HepG2 (cell line): ENCODE measurements at regions not wholly inside any gene's neighbourhood (a gene's known extent, or its start where the extent isn't known, plus 50 kb on each side); places are given as distances from the start of the nearest gene placed in this dataset.

Experiments used
- ATAC-seq: fragments of 200-7000 bp; cut with Tn5 transposase; 3 replicates; pipeline ENCODE4 v1.9.1; 2020; ENCODE audit warnings: mild to moderate bottlenecking, moderate library complexity
- BruUV-seq: library from RNA; stranded (reverse); fragments of 400-500 nt; replicated peaks from 2 replicates; lab custom pipeline; 2021; lab: Mats Ljungman, UMichigan
- CTCF ChIA-PET: fragments of 300-600 bp; formaldehyde crosslinking; extraction: SDS; loops from one replicate; lab custom pipeline; 2021; ENCODE audit warnings: low total read pairs, inconsistent platforms, low intra/inter-chr PET ratio; lab: Yijun Ruan, JAX
- POLR2A ChIA-PET: fragments of 350-600 bp; sonication (Branson Sonifier 250); formaldehyde crosslinking; loops from one replicate; lab custom pipeline; 2020; ENCODE audit warnings: antibody characterized with exemption, inconsistent platforms; lab: Yijun Ruan, JAX
- DNase-seq: peaks from one replicate; pipeline ENCODE4 v3.0.0-alpha.2; 2015; ENCODE audit warnings: low spot score
- FAIRE-seq: peaks from 3 replicates; lab custom pipeline; 2011; peaks lifted over from hg19 to GRCh38; lab: Jason Lieb, UNC
- H2AFZ ChIP-seq: one replicate; pipeline ENCODE4 v1.6.1; 2011; ENCODE audit warnings: low read length, inconsistent platforms
- H3K27ac ChIP-seq: fragments of 300-600 bp; 3 replicates; pipeline ENCODE4 v1.8.0; 2011; ENCODE audit warnings: mixed run types, mild to moderate bottlenecking, mixed read lengths, low read length, inconsistent platforms; ENCODE audit not compliant: insufficient read depth; ENCODE audit errors: extremely low read length
- H3K27me3 ChIP-seq, 2 experiments: fragments of 200-600 bp in 1 of 2; 2 replicates in 1 of 2; 3 replicates in 1 of 2; pipeline versions ENCODE4 v1.6.0 to v1.8.0; 2011; ENCODE audit warnings: low read length in 2 of 2, mild to moderate bottlenecking in 2 of 2, moderate library complexity in 2 of 2, inconsistent platforms in 1 of 2; ENCODE audit not compliant: insufficient read depth in 2 of 2, control insufficient read depth in 1 of 2
- H3K36me3 ChIP-seq, 2 experiments: fragments of 200-600 bp in 1 of 2; replicated peaks in 1 of 2; 2 replicates in 1 of 2; 3 replicates in 1 of 2; pipeline versions ENCODE4 v1.5.1 to v1.8.0; 2011; ENCODE audit warnings: low read length in 2 of 2, inconsistent platforms in 1 of 2; ENCODE audit not compliant: insufficient read depth in 2 of 2, control insufficient read depth in 1 of 2
- H3K4me1 ChIP-seq: 2 replicates; pipeline ENCODE4 v1.5.1; 2012; ENCODE audit warnings: low read length, inconsistent platforms; ENCODE audit not compliant: insufficient read depth
- H3K4me2 ChIP-seq: 2 replicates; pipeline ENCODE4 v1.6.0; 2011; ENCODE audit warnings: low read depth, low read length, inconsistent platforms
- H3K4me3 ChIP-seq, 3 experiments: fragments of 200-600 bp in 1 of 3; sonication (generic), shearing (Covaris generic) in 1 of 3; replicated peaks in 1 of 3; 2 replicates each; pipeline ENCODE4 v1.5.1; 2011 to 2016; ENCODE audit warnings: low read length in 3 of 3, inconsistent platforms in 2 of 3, low read depth in 2 of 3, mild to moderate bottlenecking in 2 of 3, control low read depth in 1 of 3, mixed read lengths in 1 of 3; ENCODE audit not compliant: insufficient read depth in 1 of 3
- H3K79me2 ChIP-seq: one replicate; pipeline ENCODE4 v1.6.1; 2011; ENCODE audit warnings: low read length, inconsistent platforms; ENCODE audit not compliant: insufficient read depth
- H3K9ac ChIP-seq: 2 replicates; pipeline ENCODE4 v1.6.0; 2011; ENCODE audit warnings: mild to moderate bottlenecking, low read depth, low read length, inconsistent platforms; ENCODE audit not compliant: insufficient read depth
- H3K9me3 ChIP-seq: 2 replicates; pipeline ENCODE4 v1.5.1; 2012; ENCODE audit warnings: mild to moderate bottlenecking, low read length
- H4K20me1 ChIP-seq: 2 replicates; pipeline ENCODE4 v1.6.0; 2011; ENCODE audit warnings: inconsistent platforms, mild to moderate bottlenecking, low read length, moderate library complexity; ENCODE audit not compliant: insufficient read depth
- DMAP1 ChIP-seq: IDR thresholded peaks from 2 replicates; pipeline ENCODE4 v1.6.1; 2016
- FOXP1 ChIP-seq, 2 experiments: fragments of 450-650 bp in 1 of 2; IDR thresholded peaks; 2 replicates each; pipeline ENCODE4 v1.6.1; 2017 to 2018; ENCODE audit warnings: antibody characterized with exemption in 1 of 2
- KDM2A ChIP-seq: sonication (generic); formaldehyde crosslinking; IDR thresholded peaks from 2 replicates; pipeline ENCODE4 v1.4.0; 2020; ENCODE audit warnings: low read depth, missing genetic modification reagents, borderline replicate concordance
- MIER2 ChIP-seq: IDR thresholded peaks from 2 replicates; pipeline ENCODE4 v1.6.1; 2016; ENCODE audit warnings: missing biosample characterization, missing genetic modification reagents
- PCBP2 ChIP-seq: fragments of 200-400 bp; formaldehyde crosslinking; optimal IDR thresholded peaks from 2 replicates; pipeline ENCODE3; 2018; ENCODE audit warnings: low read length, low read depth; ENCODE audit not compliant: poor library complexity, severe bottlenecking
- PPARG ChIP-seq: conservative IDR thresholded peaks from 2 replicates; pipeline ENCODE4 v1.6.1; 2016; ENCODE audit warnings: missing biosample characterization, missing genetic modification reagents
- ZKSCAN8 ChIP-seq: IDR thresholded peaks from 2 replicates; pipeline ENCODE4 v1.6.1; 2016; ENCODE audit warnings: borderline replicate concordance, missing genetic modification reagents, missing compliant biosample characterization
- ZMYM2 ChIP-seq: sonication (generic); formaldehyde crosslinking; IDR thresholded peaks from 2 replicates; pipeline ENCODE4 v1.8.0; 2022; ENCODE audit warnings: mild to moderate bottlenecking, missing genetic modification reagents
- ZNF12 ChIP-seq: sonication (generic); formaldehyde crosslinking; IDR thresholded peaks from 2 replicates; pipeline ENCODE4 v1.5.0; 2020; ENCODE audit warnings: missing genetic modification reagents
- ZNF510 ChIP-seq: sonication (generic); formaldehyde crosslinking; IDR thresholded peaks from 2 replicates; pipeline ENCODE4 v1.4.0; 2020; ENCODE audit warnings: low read depth, mild to moderate bottlenecking, missing genetic modification reagents
- ZNF672 ChIP-seq: sonication (generic); formaldehyde crosslinking; IDR thresholded peaks from 2 replicates; pipeline ENCODE4 v1.8.1; 2022; ENCODE audit warnings: missing genetic modification reagents
- ZNF775 ChIP-seq: sonication (generic); formaldehyde crosslinking; IDR thresholded peaks from 2 replicates; pipeline ENCODE4 v1.4.0; 2020; ENCODE audit warnings: missing genetic modification reagents, mild to moderate bottlenecking, moderate library complexity, borderline replicate concordance
- WGBS: methylation state at CpG from one replicate; pipeline ENCODE4 v1.1.6; 2017; ENCODE audit warnings: low lambda C conversion rate; 5-methylcytosine and 5-hydroxymethylcytosine counted together
- in situ Hi-C: cut with HindIII; loops from 2 replicates; pipeline ENCODE4 v1.10.0; 2017; ENCODE audit warnings: low pct_unique_long_range_greater_than_20kb; ENCODE audit not compliant: extremely low pct_ligation_motif_present
- intact Hi-C: fragments of 100-400 bp; cut with micrococcal nuclease; formaldehyde crosslinking; loops from one replicate; pipeline ENCODE4 v1.10.0; 2022; ENCODE audit not compliant: unreplicated experiment
- TF ChIP-seq, protein P1 (sequence below): sonication (generic); formaldehyde crosslinking; IDR thresholded peaks from 2 replicates; pipeline ENCODE4 v1.4.0; 2020; ENCODE audit warnings: missing genetic modification reagents
- TF ChIP-seq, protein P2 (sequence below): sonication (generic); formaldehyde crosslinking; IDR thresholded peaks from 2 replicates; pipeline ENCODE4 v1.4.0; 2020; ENCODE audit warnings: mild to moderate bottlenecking, missing genetic modification reagents
- TF ChIP-seq, protein P3 (sequence below): sonication (generic); formaldehyde crosslinking; IDR thresholded peaks from 2 replicates; pipeline ENCODE4 v1.5.1; 2020; ENCODE audit warnings: mild to moderate bottlenecking, missing genetic modification reagents, moderate library complexity
- TF ChIP-seq, protein P4 (sequence below): sonication (generic); formaldehyde crosslinking; IDR thresholded peaks from 2 replicates; pipeline ENCODE4 v1.5.1; 2020; ENCODE audit warnings: missing genetic modification reagents, mild to moderate bottlenecking, borderline replicate concordance
- TF ChIP-seq, protein P5 (sequence below): sonication (generic); formaldehyde crosslinking; IDR thresholded peaks from 2 replicates; pipeline ENCODE4 v1.4.0; 2020; ENCODE audit warnings: missing genetic modification reagents

DNA sequence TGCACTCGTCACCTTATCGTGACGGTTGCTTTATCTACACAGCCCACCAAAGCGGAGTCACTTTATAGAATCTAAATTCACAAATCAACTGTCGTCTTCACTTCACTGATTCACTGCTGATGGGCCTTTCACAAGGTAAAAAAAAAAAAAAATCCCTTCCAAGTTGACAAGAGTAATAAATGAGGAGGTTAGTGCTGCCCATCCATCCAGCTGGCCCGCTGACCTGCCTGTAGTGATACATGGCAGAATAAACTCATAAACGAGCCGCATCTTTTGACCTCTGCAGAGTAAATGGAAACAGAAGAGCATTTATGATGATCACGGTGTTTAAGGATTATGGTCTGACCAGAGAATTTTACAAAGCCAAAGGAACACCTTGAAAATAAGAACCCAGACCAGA lies 227.3 kb upstream of the IRX5 start:
- POLR2A ChIA-PET = no interaction called here
- ATAC-seq (no peak), FAIRE-seq (no peak), DNase-seq (no peak)
- H2AFZ ChIP-seq = no peak overlapping the region
- CTCF ChIA-PET = no interaction called here
- H3K36me3 ChIP-seq = no peaks in the 10 kb centered on the region
- no peaks in the 10 kb centered on the region; a peak in 1 of 5 replicates for H3K27me3 ChIP-seq
- H3K4me1 ChIP-seq = no peaks in the 10 kb centered on the region
- H3K9me3 ChIP-seq = no peaks in the 10 kb centered on the region
- H3K9ac ChIP-seq = no peak overlapping the region
- no peak overlapping the region for H3K27ac ChIP-seq
- H3K79me2 ChIP-seq = no peaks in the 10 kb centered on the region
- no TSS peak for BruUV-seq
- H3K4me3 ChIP-seq = no peak overlapping the region
- WGBS = 62% methylated on average over 9 of the region's 9 CpGs
- H4K20me1 ChIP-seq = no peaks in the 10 kb centered on the region
- in situ Hi-C loops = no loop called here
- intact Hi-C loops = no loop called here
- no peak overlapping the region for H3K4me2 ChIP-seq
- TF ChIP-seq, protein P1, sequence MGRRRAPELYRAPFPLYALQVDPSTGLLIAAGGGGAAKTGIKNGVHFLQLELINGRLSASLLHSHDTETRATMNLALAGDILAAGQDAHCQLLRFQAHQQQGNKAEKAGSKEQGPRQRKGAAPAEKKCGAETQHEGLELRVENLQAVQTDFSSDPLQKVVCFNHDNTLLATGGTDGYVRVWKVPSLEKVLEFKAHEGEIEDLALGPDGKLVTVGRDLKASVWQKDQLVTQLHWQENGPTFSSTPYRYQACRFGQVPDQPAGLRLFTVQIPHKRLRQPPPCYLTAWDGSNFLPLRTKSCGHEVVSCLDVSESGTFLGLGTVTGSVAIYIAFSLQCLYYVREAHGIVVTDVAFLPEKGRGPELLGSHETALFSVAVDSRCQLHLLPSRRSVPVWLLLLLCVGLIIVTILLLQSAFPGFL (CRISPR knock-in tag) = no peak
- TF ChIP-seq ZNF510 (CRISPR knock-in tag) = no peak
- no peak for TF ChIP-seq PPARG (CRISPR knock-in tag)
- no peak for TF ChIP-seq FOXP1 (IDR thresholded peaks at IDR 0.05)
- TF ChIP-seq FOXP1 (CRISPR knock-in tag; IDR thresholded peaks at IDR 0.05) = no peak
- no peak for TF ChIP-seq ZNF12 (CRISPR knock-in tag)
- TF ChIP-seq, protein P2, sequence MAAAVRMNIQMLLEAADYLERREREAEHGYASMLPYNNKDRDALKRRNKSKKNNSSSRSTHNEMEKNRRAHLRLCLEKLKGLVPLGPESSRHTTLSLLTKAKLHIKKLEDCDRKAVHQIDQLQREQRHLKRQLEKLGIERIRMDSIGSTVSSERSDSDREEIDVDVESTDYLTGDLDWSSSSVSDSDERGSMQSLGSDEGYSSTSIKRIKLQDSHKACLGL = no peak
- TF ChIP-seq ZNF775 (CRISPR knock-in tag) = no peak
- TF ChIP-seq, protein P3, sequence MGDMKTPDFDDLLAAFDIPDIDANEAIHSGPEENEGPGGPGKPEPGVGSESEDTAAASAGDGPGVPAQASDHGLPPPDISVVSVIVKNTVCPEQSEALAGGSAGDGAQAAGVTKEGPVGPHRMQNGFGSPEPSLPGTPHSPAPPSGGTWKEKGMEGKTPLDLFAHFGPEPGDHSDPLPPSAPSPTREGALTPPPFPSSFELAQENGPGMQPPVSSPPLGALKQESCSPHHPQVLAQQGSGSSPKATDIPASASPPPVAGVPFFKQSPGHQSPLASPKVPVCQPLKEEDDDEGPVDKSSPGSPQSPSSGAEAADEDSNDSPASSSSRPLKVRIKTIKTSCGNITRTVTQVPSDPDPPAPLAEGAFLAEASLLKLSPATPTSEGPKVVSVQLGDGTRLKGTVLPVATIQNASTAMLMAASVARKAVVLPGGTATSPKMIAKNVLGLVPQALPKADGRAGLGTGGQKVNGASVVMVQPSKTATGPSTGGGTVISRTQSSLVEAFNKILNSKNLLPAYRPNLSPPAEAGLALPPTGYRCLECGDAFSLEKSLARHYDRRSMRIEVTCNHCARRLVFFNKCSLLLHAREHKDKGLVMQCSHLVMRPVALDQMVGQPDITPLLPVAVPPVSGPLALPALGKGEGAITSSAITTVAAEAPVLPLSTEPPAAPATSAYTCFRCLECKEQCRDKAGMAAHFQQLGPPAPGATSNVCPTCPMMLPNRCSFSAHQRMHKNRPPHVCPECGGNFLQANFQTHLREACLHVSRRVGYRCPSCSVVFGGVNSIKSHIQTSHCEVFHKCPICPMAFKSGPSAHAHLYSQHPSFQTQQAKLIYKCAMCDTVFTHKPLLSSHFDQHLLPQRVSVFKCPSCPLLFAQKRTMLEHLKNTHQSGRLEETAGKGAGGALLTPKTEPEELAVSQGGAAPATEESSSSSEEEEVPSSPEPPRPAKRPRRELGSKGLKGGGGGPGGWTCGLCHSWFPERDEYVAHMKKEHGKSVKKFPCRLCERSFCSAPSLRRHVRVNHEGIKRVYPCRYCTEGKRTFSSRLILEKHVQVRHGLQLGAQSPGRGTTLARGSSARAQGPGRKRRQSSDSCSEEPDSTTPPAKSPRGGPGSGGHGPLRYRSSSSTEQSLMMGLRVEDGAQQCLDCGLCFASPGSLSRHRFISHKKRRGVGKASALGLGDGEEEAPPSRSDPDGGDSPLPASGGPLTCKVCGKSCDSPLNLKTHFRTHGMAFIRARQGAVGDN (CRISPR knock-in tag) = no peak
- TF ChIP-seq, protein P4, sequence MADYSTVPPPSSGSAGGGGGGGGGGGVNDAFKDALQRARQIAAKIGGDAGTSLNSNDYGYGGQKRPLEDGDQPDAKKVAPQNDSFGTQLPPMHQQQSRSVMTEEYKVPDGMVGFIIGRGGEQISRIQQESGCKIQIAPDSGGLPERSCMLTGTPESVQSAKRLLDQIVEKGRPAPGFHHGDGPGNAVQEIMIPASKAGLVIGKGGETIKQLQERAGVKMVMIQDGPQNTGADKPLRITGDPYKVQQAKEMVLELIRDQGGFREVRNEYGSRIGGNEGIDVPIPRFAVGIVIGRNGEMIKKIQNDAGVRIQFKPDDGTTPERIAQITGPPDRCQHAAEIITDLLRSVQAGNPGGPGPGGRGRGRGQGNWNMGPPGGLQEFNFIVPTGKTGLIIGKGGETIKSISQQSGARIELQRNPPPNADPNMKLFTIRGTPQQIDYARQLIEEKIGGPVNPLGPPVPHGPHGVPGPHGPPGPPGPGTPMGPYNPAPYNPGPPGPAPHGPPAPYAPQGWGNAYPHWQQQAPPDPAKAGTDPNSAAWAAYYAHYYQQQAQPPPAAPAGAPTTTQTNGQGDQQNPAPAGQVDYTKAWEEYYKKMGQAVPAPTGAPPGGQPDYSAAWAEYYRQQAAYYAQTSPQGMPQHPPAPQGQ = no peak
- no peak for TF ChIP-seq DMAP1 (CRISPR knock-in tag)
- no peak for TF ChIP-seq MIER2 (CRISPR knock-in tag)
- TF ChIP-seq ZMYM2 (CRISPR knock-in tag) = no peak
- TF ChIP-seq ZKSCAN8 (CRISPR knock-in tag) = no peak
- no peak for TF ChIP-seq ZNF672 (CRISPR knock-in tag)
- no peak for TF ChIP-seq KDM2A (CRISPR knock-in tag)
- TF ChIP-seq, protein P5, sequence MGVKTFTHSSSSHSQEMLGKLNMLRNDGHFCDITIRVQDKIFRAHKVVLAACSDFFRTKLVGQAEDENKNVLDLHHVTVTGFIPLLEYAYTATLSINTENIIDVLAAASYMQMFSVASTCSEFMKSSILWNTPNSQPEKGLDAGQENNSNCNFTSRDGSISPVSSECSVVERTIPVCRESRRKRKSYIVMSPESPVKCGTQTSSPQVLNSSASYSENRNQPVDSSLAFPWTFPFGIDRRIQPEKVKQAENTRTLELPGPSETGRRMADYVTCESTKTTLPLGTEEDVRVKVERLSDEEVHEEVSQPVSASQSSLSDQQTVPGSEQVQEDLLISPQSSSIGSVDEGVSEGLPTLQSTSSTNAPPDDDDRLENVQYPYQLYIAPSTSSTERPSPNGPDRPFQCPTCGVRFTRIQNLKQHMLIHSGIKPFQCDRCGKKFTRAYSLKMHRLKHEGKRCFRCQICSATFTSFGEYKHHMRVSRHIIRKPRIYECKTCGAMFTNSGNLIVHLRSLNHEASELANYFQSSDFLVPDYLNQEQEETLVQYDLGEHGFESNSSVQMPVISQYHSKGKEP (CRISPR knock-in tag) = no peak
- no peak for TF ChIP-seq PCBP2
